ENCODE measurements at regions not wholly inside any gene's neighbourhood (a gene's known extent, or its start where the extent isn't known, plus 50 kb on each side); places are given as distances from the start of the nearest gene placed in this dataset.

- H3K27me3 Mint-ChIP-seq (ENCODE audit: low read depth in 3 of 3) = no peaks in the 10 kb centered on the region
- Histone ChIP-seq H3K27ac (ENCODE audit: low read depth in 1 of 2, low read length in 2 of 2) (no peak overlapping the region), H3K4me3 (replicated peaks in 1 of 3; ENCODE audit: low read depth in 2 of 3, low read length in 3 of 3) (no peak overlapping the region), H3K27me3 (ENCODE audit: control insufficient read depth in 2 of 2, insufficient read depth in 2 of 2, low read length in 2 of 2) (no peaks in the 10 kb centered on the region), H3K9me3 (replicated peaks in 1 of 2; ENCODE audit: control insufficient read depth in 1 of 2, insufficient read depth in 1 of 2, low read length in 2 of 2) (peaks cover 3% of the 10 kb centered on the region in 2 donors), H4K20me1 (ENCODE audit: insufficient read depth, low read length) (no peaks in the 10 kb centered on the region), H3K36me3 (replicated peaks in 1 of 2; ENCODE audit: control insufficient read depth in 1 of 2, insufficient read depth in 2 of 2, low read length in 2 of 2) (no peaks in the 10 kb centered on the region), H3K4me2 (replicated peaks; ENCODE audit: extremely low read depth, low read length, poor library complexity, severe bottlenecking) (no peak overlapping the region), H3K9ac (ENCODE audit: insufficient read depth, low read length, poor library complexity, severe bottlenecking) (no peak overlapping the region), H3K4me1 (ENCODE audit: control insufficient read depth in 1 of 2, insufficient read depth in 2 of 2, low read length in 2 of 2) (no peaks in the 10 kb centered on the region), H2AFZ (ENCODE audit: insufficient read depth, low read depth, low read length, poor library complexity, severe bottlenecking) (no peak overlapping the region), H3K79me2 (ENCODE audit: insufficient read depth, low read length) (no peaks in the 10 kb centered on the region)
- intact Hi-C loops (cut with micrococcal nuclease) = no loop called here
- 67% methylated on average over 1 of the region's 3 CpGs for WGBS (ENCODE audit: insufficient coverage)
- no peak for TF ChIP-seq CTCF (IDR thresholded peaks at IDR 0.05)
- DNase-seq = no peak
- no peak overlapping the region for H3K4me3 Mint-ChIP-seq
- H3K27ac Mint-ChIP-seq = no peak overlapping the region
- H3K4me1 Mint-ChIP-seq = no peaks in the 10 kb centered on the region
- H3K9me3 Mint-ChIP-seq = peaks cover 0 to 8% (median 2%) of the 10 kb centered on the region in 7 donors
- no peaks in the 10 kb centered on the region for H3K36me3 Mint-ChIP-seq
Observed at GRCh38 chr3:162569314-162569713, 1072.7 kb downstream of the OTOL1 start.

GRCh38 chr3:162584986-162585385 lies 1088.4 kb downstream of the OTOL1 start:
- no peak overlapping the region for H3K4me3 Mint-ChIP-seq
- H3K79me2 ChIP-seq (ENCODE audit: insufficient read depth, low read length) = no peaks in the 10 kb centered on the region
- no peaks in the 10 kb centered on the region for H3K36me3 Mint-ChIP-seq
- H3K4me3 ChIP-seq (replicated peaks in 1 of 3; ENCODE audit: low read depth in 2 of 3, low read length in 3 of 3) = no peak overlapping the region
- no peaks in the 10 kb centered on the region for H3K4me1 ChIP-seq (ENCODE audit: control insufficient read depth in 1 of 2, insufficient read depth in 2 of 2, low read length in 2 of 2)
- H3K4me2 ChIP-seq (replicated peaks; ENCODE audit: extremely low read depth, low read length, poor library complexity, severe bottlenecking) = no peak overlapping the region
- H4K20me1 ChIP-seq (ENCODE audit: insufficient read depth, low read length) = no peaks in the 10 kb centered on the region
- TF ChIP-seq CTCF (IDR thresholded peaks at IDR 0.05) = no peak
- no peak overlapping the region for H3K27ac Mint-ChIP-seq
- H3K9me3 Mint-ChIP-seq = peaks cover 2 to 11% (median 8%) of the 10 kb centered on the region in 7 donors
- H3K4me1 Mint-ChIP-seq = no peaks in the 10 kb centered on the region
- no peaks in the 10 kb centered on the region for H3K36me3 ChIP-seq (replicated peaks in 1 of 2; ENCODE audit: control insufficient read depth in 1 of 2, insufficient read depth in 2 of 2, low read length in 2 of 2)
- intact Hi-C loops (cut with micrococcal nuclease) = no loop called here
- peaks cover 0 to 15% of the 10 kb centered on the region in 2 donors for H3K9me3 ChIP-seq (replicated peaks in 1 of 2; ENCODE audit: control insufficient read depth in 1 of 2, insufficient read depth in 1 of 2, low read length in 2 of 2)
- no peaks in the 10 kb centered on the region for H3K27me3 ChIP-seq (ENCODE audit: control insufficient read depth in 2 of 2, insufficient read depth in 2 of 2, low read length in 2 of 2)
- no peak overlapping the region for H2AFZ ChIP-seq (ENCODE audit: insufficient read depth, low read depth, low read length, poor library complexity, severe bottlenecking)
- no peak overlapping the region for H3K9ac ChIP-seq (ENCODE audit: insufficient read depth, low read length, poor library complexity, severe bottlenecking)
- no peak for DNase-seq
- H3K27me3 Mint-ChIP-seq (ENCODE audit: low read depth in 3 of 3) = peaks cover 0 to 1% (median 0%) of the 10 kb centered on the region in 3 donors
- no peak overlapping the region for H3K27ac ChIP-seq (ENCODE audit: low read depth in 1 of 2, low read length in 2 of 2)

All from CD14-positive monocyte (primary cell).